Fibroblast of pulmonary artery (primary cell): ENCODE measurements at regions not wholly inside any gene's neighbourhood (a gene's known extent, or its start where the extent isn't known, plus 50 kb on each side); places are given as distances from the start of the nearest gene placed in this dataset.
A peak's percentile ranks its signal among the peaks of the same experiment; 100 is the strongest.

Source experiments
- DNase-seq: peaks from one replicate; pipeline ENCODE4 v3.0.0-alpha.2; 2010; ENCODE audit warnings: low read depth
- H3K4me3 ChIP-seq: replicated peaks from 2 replicates; pipeline ENCODE4 v1.5.1; 2011; ENCODE audit warnings: low read depth, mild to moderate bottlenecking, control low read depth, low read length, moderate library complexity
- CTCF ChIP-seq: IDR thresholded peaks from 2 replicates; pipeline ENCODE4 v1.5.1; 2011; ENCODE audit warnings: mild to moderate bottlenecking, control low read depth, low read length, inconsistent platforms; ENCODE audit errors: missing control alignments

GRCh38 chr2:12080360-12080759 lies 333.9 kb downstream of the LPIN1 start:
- DNase-seq, result no peak
- no peak overlapping the region for H3K4me3 ChIP-seq
- TF ChIP-seq CTCF, result no peak

GRCh38 chr2:12081481-12082210 lies 335.2 kb downstream of the LPIN1 start:
- H3K4me3 ChIP-seq, result no peak overlapping the region
- TF ChIP-seq CTCF, result no peak
- DNase-seq, result no peak

- H3K4me3 ChIP-seq, result no peak overlapping the region
- TF ChIP-seq CTCF, result no peak
- no peak for DNase-seq
These were observed 336.7 kb downstream of the LPIN1 start for GRCh38 chr2:12083081-12083581.

GRCh38 chr2:12083713-12084419 lies 337.4 kb downstream of the LPIN1 start:
- no peak overlapping the region for H3K4me3 ChIP-seq
- TF ChIP-seq CTCF, result no peak
- peak; percentile 45 for DNase-seq

- no peak for TF ChIP-seq CTCF
- DNase-seq, result no peak
- H3K4me3 ChIP-seq, result no peak overlapping the region
These were observed 340.7 kb downstream of the LPIN1 start for GRCh38 chr2:12087175-12087574.

- no peak for TF ChIP-seq CTCF
- peak; percentile 26 for DNase-seq
- no peak overlapping the region for H3K4me3 ChIP-seq
These were observed 341.4 kb downstream of the LPIN1 start for GRCh38 chr2:12087671-12088380.
